Thoracic aorta (tissue), 2 donors: ENCODE measurements at regions not wholly inside any gene's neighbourhood (a gene's known extent, or its start where the extent isn't known, plus 50 kb on each side); places are given as distances from the start of the nearest gene placed in this dataset.

ENCODE experiments used
- ATAC-seq: fragments of 150-250 bp; one replicate; pipeline ENCODE4 v1.8.0; 2017; ENCODE audit warnings: low read depth; ENCODE audit not compliant: insufficient number of reproducible peaks, low FRiP score
- DNase-seq: peaks from one replicate; pipeline ENCODE4 v3.0.0-alpha.2; 2020; ENCODE audit warnings: low spot score
- H3K27ac ChIP-seq, 2 donors: fragments of 200-600 bp; sonication (generic); 1 replicate in 1 of 2; 2 replicates in 1 of 2; pipeline ENCODE4 v1.5.1; 2016; ENCODE audit warnings: mild to moderate bottlenecking in 2 of 2, moderate library complexity in 2 of 2
- H3K27me3 ChIP-seq: fragments of 200-600 bp; sonication (generic); replicated peaks from 2 replicates; pipeline ENCODE4 v1.6.0; 2016; ENCODE audit warnings: mild to moderate bottlenecking; ENCODE audit not compliant: insufficient read depth
- H3K36me3 ChIP-seq: fragments of 200-600 bp; sonication (generic); one replicate; pipeline ENCODE4 v1.5.1; 2016
- H3K4me1 ChIP-seq, 2 donors: fragments of 200-600 bp; sonication (generic); 1 replicate in 1 of 2; 2 replicates in 1 of 2; pipeline versions ENCODE4 v1.5.1 to v1.6.0; 2016; ENCODE audit warnings: low read depth in 2 of 2, mild to moderate bottlenecking in 1 of 2; ENCODE audit not compliant: control insufficient read depth in 1 of 2
- H3K4me3 ChIP-seq: fragments of 200-600 bp; sonication (generic); 2 replicates; pipeline ENCODE4 v1.5.1; 2016; ENCODE audit warnings: mild to moderate bottlenecking
- H3K9me3 ChIP-seq: fragments of 200-600 bp; sonication (generic); 2 replicates; pipeline ENCODE4 v1.5.1; 2016
- TF ChIP-seq, protein P1 (sequence below): fragments of 200-600 bp; sonication (generic); IDR thresholded peaks from one replicate; pipeline ENCODE4 v1.5.1; 2019; ENCODE audit warnings: antibody characterized with exemption

DNA sequence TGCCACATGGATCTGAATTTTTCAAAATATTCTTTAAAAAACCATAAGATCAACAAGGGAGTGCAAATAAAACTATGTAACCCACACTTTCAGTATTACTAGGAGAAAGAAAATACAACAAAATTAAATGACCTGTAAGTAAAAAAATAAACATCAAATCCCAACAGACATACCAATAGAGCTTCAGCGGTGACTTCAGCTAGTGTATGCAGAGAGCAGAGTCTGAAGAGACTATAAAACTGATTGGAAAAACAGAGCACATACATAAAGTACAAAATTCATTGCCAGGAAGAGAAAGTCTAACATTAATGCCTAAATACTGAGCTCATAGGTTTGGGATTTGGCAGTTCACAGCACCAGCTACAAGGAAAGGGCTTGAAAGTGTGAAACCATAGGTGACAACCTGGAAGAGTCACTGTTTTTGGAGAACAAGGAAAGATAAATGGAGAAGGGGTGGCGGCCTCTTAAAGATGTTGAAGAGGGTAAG, 291.1 kb downstream of the LMO7 start:
- H3K4me3 ChIP-seq = no peak overlapping the region
- no peaks in the 10 kb centered on the region for H3K36me3 ChIP-seq
- no peaks in the 10 kb centered on the region for H3K9me3 ChIP-seq
- no peak for ATAC-seq
- no peak for DNase-seq
- H3K4me1 ChIP-seq = no peaks in the 10 kb centered on the region
- no peak overlapping the region for H3K27ac ChIP-seq
- TF ChIP-seq, protein P1, sequence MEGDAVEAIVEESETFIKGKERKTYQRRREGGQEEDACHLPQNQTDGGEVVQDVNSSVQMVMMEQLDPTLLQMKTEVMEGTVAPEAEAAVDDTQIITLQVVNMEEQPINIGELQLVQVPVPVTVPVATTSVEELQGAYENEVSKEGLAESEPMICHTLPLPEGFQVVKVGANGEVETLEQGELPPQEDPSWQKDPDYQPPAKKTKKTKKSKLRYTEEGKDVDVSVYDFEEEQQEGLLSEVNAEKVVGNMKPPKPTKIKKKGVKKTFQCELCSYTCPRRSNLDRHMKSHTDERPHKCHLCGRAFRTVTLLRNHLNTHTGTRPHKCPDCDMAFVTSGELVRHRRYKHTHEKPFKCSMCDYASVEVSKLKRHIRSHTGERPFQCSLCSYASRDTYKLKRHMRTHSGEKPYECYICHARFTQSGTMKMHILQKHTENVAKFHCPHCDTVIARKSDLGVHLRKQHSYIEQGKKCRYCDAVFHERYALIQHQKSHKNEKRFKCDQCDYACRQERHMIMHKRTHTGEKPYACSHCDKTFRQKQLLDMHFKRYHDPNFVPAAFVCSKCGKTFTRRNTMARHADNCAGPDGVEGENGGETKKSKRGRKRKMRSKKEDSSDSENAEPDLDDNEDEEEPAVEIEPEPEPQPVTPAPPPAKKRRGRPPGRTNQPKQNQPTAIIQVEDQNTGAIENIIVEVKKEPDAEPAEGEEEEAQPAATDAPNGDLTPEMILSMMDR = no peak
- H3K27me3 ChIP-seq = no peaks in the 10 kb centered on the region

DNA sequence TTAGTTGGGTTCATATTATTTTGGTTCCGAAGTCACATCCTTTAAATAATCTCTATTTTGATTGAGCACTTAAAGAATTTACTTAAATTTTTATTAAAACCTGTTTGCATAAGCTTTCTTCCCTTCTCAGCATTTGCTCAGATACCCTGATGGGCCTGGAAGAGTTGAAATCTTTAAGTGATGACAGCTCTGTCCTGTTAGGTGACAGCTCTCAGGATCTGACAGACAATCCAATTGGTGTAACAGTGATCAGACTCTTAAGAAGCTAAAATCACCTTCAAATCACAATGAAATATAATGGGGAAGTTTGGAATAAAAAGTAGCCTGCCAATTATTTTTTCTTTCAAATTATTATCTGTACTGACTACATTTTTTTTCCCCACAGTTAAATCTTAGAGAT, 284.4 kb downstream of the LMO7 start:
- Histone ChIP-seq H3K27ac (no peak overlapping the region), H3K4me1 (peaks cover 5% of the 10 kb centered on the region in 2 donors), H3K4me3 (no peak overlapping the region), H3K27me3 (no peaks in the 10 kb centered on the region), H3K9me3 (no peaks in the 10 kb centered on the region), H3K36me3 (no peaks in the 10 kb centered on the region)
- TF ChIP-seq, protein P1 = no peak
- DNase-seq (no peak), ATAC-seq (no peak)

DNA sequence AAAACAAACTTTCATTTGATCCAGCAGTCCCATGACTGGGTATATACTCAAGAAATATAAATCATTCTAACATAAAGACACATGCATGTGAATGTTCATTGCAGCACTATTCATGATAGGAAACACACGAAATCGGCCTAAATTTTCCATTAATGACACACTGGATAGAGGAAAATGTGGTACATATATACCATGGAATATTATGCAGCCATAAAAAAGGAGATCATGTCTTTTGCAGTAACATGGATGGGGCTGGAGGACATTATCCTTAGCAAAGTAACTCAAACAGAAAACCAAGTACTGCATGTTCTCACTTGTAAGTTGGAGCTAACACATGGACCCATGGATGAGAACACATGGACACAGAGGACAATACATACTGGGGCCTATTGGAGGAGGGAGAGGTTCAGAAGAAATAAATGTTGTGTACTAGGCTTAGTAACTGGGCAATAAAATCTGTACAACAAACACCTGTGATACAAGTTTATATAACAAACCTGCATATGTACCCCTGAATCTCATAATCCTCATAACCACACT, 283.6 kb downstream of the LMO7 start:
- Histone ChIP-seq H3K4me1 (peaks cover 5% of the 10 kb centered on the region in 2 donors), H3K4me3 (no peak overlapping the region), H3K27ac (no peak overlapping the region), H3K9me3 (no peaks in the 10 kb centered on the region), H3K27me3 (no peaks in the 10 kb centered on the region), H3K36me3 (no peaks in the 10 kb centered on the region)
- no peak for DNase-seq
- TF ChIP-seq, protein P1 = no peak
- ATAC-seq = no peak

GRCh38 chr13:75915066-75915465, 278.9 kb downstream of the LMO7 start:
- ATAC-seq = no peak
- TF ChIP-seq, protein P1 = no peak
- H3K4me1 ChIP-seq = peaks cover 5 to 8% of the 10 kb centered on the region in 2 donors
- DNase-seq = no peak
- H3K4me3 ChIP-seq = no peak overlapping the region
- no peaks in the 10 kb centered on the region for H3K9me3 ChIP-seq
- no peaks in the 10 kb centered on the region for H3K36me3 ChIP-seq
- H3K27ac ChIP-seq = no peak overlapping the region
- no peaks in the 10 kb centered on the region for H3K27me3 ChIP-seq

DNA sequence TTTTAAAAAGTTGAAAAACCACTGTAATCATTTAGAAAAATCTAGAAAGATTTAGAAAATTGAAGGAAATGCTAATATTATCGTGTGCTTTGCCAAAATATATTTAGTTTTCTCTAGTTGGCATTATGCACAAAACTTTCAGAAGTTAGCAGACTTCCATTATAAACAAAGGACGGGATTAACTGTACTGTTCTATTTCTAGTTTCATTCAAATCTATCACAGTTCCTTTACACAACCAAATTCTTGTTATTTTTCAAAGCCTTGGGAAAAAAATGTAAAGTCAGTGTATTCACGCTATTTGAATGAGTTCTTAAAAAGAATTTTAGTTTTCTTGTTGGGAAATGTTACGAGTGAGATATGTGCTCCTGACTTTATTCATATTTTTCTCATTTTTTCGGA, 277.8 kb downstream of the LMO7 start:
- Histone ChIP-seq H3K9me3 (no peaks in the 10 kb centered on the region), H3K36me3 (no peaks in the 10 kb centered on the region), H3K27ac (no peak overlapping the region), H3K4me1 (peaks cover 5 to 8% of the 10 kb centered on the region in 2 donors), H3K27me3 (no peaks in the 10 kb centered on the region), H3K4me3 (no peak overlapping the region)
- TF ChIP-seq, protein P1 = no peak
- ATAC-seq (no peak), DNase-seq (no peak)
